Omental fat pad (tissue), 3 donors: ENCODE measurements at regions not wholly inside any gene's neighbourhood (a gene's known extent, or its start where the extent isn't known, plus 50 kb on each side); places are given as distances from the start of the nearest gene placed in this dataset.

Experiments
- ATAC-seq: fragments of 150-250 bp; one replicate; pipeline ENCODE4 v1.9.1; 2016; ENCODE audit warnings: mild to moderate bottlenecking, moderate library complexity; ENCODE audit not compliant: low FRiP score
- DNase-seq: peaks from one replicate; pipeline ENCODE4 v3.0.0-alpha.2; 2019; ENCODE audit warnings: low spot score
- CTCF ChIP-seq, 3 donors: fragments of 450-650 bp; IDR thresholded peaks; one replicate each; pipeline ENCODE4 v1.5.1; 2016 to 2017; ENCODE audit warnings: antibody characterized with exemption in 3 of 3, mild to moderate bottlenecking in 3 of 3, moderate library complexity in 2 of 3

DNA sequence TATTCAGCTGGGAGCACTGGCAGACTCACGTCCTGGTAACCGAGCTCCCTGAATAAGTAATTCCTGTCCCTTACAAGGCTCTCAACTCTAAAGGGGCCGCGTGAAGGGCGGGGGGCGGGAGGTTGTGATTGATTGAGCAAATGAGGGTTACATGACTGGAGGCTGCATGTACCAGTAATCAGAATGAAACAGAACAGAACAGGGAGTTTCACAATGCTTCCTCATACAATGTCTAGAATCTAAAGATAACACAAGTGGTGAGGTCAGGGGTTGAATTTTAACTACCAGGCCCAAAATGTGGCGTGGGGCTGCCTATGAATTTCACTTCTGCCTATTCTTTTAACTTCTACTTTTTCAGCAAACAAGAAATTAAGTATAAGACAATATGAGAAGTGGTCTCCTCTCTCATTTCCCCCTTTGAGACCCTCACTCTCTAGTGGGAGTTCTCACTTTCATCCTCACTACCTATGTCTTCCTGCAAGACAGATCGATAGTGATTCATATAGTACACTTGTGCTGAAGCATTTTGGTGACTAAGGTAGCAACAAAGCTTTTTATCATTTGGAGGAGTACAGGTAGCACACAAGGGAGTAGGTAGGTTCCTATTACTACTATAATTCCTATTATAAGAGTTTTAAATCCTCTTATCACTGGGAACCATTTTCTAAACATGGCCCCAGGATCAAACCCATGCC lies 239.8 kb downstream of the KTN1 start:
- ATAC-seq (no peak), DNase-seq (no peak)
- no peak for TF ChIP-seq CTCF (IDR thresholded peaks at IDR 0.05)

DNA sequence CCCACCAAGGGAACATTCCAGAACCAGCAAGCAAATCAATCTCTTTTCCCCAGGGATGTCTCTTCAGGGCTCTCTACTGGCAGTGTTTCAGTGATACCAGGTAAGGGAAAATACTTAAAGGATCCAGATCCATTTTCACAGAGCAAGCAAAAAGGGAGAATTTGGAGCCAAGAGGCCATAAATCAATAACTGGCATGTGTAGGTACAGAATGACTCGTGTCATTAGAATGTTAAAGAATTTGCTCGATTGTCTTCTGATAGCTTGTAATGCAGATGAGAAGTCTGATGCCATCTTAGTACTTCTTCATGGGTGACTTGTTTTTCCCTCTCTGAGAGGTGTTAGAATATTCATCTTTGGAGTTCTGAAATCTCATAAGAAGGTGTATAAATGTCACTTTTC lies 242.9 kb downstream of the KTN1 start:
- no peak for TF ChIP-seq CTCF (IDR thresholded peaks at IDR 0.05)

DNA sequence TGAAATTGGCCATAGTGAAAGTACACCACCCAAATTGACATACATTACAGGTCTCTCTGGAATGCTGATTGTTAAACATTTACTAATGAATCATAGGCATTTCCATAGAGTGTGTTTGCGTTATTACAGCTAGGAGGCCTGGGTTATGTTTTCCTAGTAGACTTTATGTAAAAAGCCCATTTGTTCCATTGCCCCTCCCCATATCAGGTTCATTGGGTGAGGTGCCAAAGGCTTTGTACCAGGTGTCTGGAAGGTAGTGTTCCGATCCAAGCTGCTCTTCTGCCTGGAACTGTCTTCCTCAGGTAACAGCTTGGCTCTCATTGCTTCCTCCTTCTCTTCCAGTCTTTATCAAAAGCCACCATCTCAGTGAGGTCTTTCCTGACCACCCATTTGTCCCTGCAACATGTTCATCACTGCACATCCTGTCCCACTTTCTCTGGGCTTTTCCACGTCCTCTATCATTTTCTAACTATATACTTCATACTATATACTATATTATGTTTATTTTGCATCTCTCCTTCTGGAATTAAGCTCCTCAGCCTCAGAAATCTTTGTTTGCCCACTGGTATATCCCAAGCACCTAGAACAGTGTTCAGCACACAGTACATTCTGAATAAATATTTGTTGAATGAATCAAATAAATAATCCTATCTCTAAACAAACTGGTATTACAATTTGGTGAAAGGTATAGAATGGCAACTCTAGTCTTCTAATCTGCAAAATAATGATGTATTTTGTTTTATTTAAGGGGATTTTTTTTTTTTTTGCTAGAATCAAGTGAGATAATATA lies 252.3 kb downstream of the KTN1 start:
- DNase-seq (no peak), ATAC-seq (no peak)
- TF ChIP-seq CTCF (IDR thresholded peaks at IDR 0.05), result no peak

More for the DNA sequence above, 242.9 kb downstream of the KTN1 start:
- ATAC-seq, result no peak
- DNase-seq, result no peak

DNA sequence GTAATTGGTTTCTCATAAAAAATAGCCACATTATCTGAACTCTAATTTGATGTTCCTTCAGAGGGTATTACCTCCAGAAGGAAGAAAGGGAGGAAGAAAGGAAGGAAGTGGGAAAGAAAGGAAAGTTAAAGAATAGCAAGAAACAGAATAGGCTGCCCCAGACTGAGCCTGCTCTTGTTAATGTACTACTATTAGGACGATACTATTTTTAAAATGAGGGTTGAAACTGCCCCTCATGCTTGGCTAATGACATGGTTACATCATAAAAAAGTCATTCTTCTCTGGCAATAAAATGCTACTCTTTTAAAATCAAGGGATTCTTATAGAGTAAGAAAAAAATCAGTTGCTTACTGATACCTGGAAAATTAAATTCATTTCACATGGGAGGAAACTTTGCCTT lies 253.0 kb downstream of the KTN1 start:
- no peak for ATAC-seq
- no peak for TF ChIP-seq CTCF (IDR thresholded peaks at IDR 0.05)
- no peak for DNase-seq

DNA sequence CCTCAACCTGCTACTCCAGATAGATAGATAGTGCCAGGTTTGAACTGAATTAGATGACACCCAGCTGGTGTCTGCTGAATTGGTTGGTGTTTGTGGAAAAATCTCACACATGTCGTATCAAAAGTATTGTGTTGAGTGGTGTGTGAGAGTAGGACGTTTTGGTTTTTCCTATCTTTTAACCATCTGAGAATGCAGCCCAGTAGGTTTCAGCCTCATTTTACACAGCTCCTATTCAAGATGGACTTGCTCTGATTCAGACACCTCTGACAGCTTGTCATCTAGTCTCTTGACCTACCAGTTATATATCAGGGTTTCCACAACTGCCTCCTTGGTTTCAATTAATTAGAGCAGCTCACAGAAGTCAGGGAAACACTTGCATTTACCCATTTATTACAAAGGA lies 254.4 kb downstream of the KTN1 start:
- no peak for TF ChIP-seq CTCF (IDR thresholded peaks at IDR 0.05)
- ATAC-seq, result no peak
- no peak for DNase-seq

DNA sequence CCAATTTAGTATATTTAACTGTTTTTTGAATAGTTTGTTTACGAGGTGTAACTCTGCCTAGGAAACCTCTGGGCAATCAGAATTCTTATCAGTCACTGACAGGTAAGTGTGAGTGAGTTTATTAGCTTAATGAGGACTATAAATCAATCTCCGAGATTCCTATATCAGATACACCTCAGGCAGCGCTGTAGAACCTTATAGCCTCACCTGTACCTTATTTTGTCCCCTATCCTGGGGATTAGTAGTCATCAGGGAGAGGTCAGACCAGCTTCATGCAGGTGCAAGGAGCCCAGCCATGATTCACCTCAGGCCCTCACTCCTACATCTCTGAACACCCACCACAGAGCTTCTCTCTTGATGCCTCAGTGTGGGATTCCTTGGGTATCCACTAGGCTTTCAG lies 256.0 kb downstream of the KTN1 start:
- DNase-seq, result no peak
- no peak for ATAC-seq

More for the DNA sequence above, 256.0 kb downstream of the KTN1 start:
- TF ChIP-seq CTCF (IDR thresholded peaks at IDR 0.05), result no peak
